ENCODE measurements at regions not wholly inside any gene's neighbourhood (a gene's known extent, or its start where the extent isn't known, plus 50 kb on each side); places are given as distances from the start of the nearest gene placed in this dataset.
"Not testable (repeated sequence)": the region's sequence is repeated elsewhere in the genome, so short reads cannot be mapped to it uniquely, and the experiment has no call there.

- Histone ChIP-seq H3K18ac (ENCODE audit: low read length) (no peak overlapping the region), H2AFZ (ENCODE audit: insufficient read depth, low read length, poor library complexity) (no peak overlapping the region), H3K79me1 (ENCODE audit: low read length) (no peaks in the 10 kb centered on the region), H4K91ac (ENCODE audit: low read depth, low read length) (no peak overlapping the region), H2BK120ac (ENCODE audit: insufficient read depth, low read length, poor library complexity) (no peak overlapping the region), H4K12ac (ENCODE audit: low read depth, low read length) (no peak overlapping the region), H3K23ac (ENCODE audit: low read length) (no peak overlapping the region), H3K27ac (ENCODE audit: low read depth, low read length) (no peak overlapping the region), H3K4me3 (ENCODE audit: low read depth, low read length) (no peak overlapping the region), H3K4ac (ENCODE audit: low read depth, low read length) (no peak overlapping the region), H2BK5ac (ENCODE audit: low read depth, low read length, poor library complexity) (no peak overlapping the region), H3K9ac (ENCODE audit: low read length) (no peak overlapping the region), H3K79me2 (ENCODE audit: control insufficient read depth, insufficient read depth, low read length, poor library complexity) (no peaks in the 10 kb centered on the region), H4K8ac (ENCODE audit: low read depth, low read length) (no peak overlapping the region), H3K9me3 (ENCODE audit: insufficient read depth, low read depth, low read length) (no peaks in the 10 kb centered on the region), H3K36me3 (ENCODE audit: control insufficient read depth in 1 of 2, insufficient read depth in 2 of 2, low read length in 2 of 2) (no peaks in the 10 kb centered on the region), H2AK5ac (ENCODE audit: low read length) (no peak overlapping the region), H2BK12ac (ENCODE audit: low read length) (no peak overlapping the region), H3K4me2 (ENCODE audit: low read length) (no peak overlapping the region), H3K14ac (ENCODE audit: low read length) (no peak overlapping the region), H3K4me1 (ENCODE audit: control insufficient read depth in 1 of 2, insufficient read depth in 2 of 2, low read length in 2 of 2) (no peaks in the 10 kb centered on the region), H3K27me3 (ENCODE audit: insufficient read depth, low read length) (no peaks in the 10 kb centered on the region)
- WGBS (ENCODE audit: extremely low coverage, insufficient coverage, insufficient read length), result no CpG with 5 or more reads among the region's 9 CpGs
- no peak for DNase-seq
These were observed 214.2 kb downstream of the FGF9 start for GRCh38 chr13:21884965-21885567.

GRCh38 chr13:21885714-21886224, 214.9 kb downstream of the FGF9 start:
- Histone ChIP-seq H3K79me1 (ENCODE audit: low read length) (no peaks in the 10 kb centered on the region), H2BK120ac (ENCODE audit: insufficient read depth, low read length, poor library complexity) (no peak overlapping the region), H2AFZ (ENCODE audit: insufficient read depth, low read length, poor library complexity) (no peak overlapping the region), H4K91ac (ENCODE audit: low read depth, low read length) (no peak overlapping the region), H3K36me3 (ENCODE audit: control insufficient read depth in 1 of 2, insufficient read depth in 2 of 2, low read length in 2 of 2) (no peaks in the 10 kb centered on the region), H3K9ac (ENCODE audit: low read length) (no peak overlapping the region), H4K12ac (ENCODE audit: low read depth, low read length) (no peak overlapping the region), H2BK12ac (ENCODE audit: low read length) (no peak overlapping the region), H3K4me1 (ENCODE audit: control insufficient read depth in 1 of 2, insufficient read depth in 2 of 2, low read length in 2 of 2) (no peaks in the 10 kb centered on the region), H2AK5ac (ENCODE audit: low read length) (no peak overlapping the region), H3K18ac (ENCODE audit: low read length) (no peak overlapping the region), H3K14ac (ENCODE audit: low read length) (no peak overlapping the region), H4K8ac (ENCODE audit: low read depth, low read length) (no peak overlapping the region), H3K4me2 (ENCODE audit: low read length) (no peak overlapping the region), H3K23ac (ENCODE audit: low read length) (no peak overlapping the region), H3K9me3 (ENCODE audit: insufficient read depth, low read depth, low read length) (no peaks in the 10 kb centered on the region), H3K4me3 (ENCODE audit: low read depth, low read length) (no peak overlapping the region), H3K27me3 (ENCODE audit: insufficient read depth, low read length) (no peaks in the 10 kb centered on the region), H3K79me2 (ENCODE audit: control insufficient read depth, insufficient read depth, low read length, poor library complexity) (no peaks in the 10 kb centered on the region), H3K4ac (ENCODE audit: low read depth, low read length) (no peak overlapping the region), H3K27ac (ENCODE audit: low read depth, low read length) (no peak overlapping the region), H2BK5ac (ENCODE audit: low read depth, low read length, poor library complexity) (no peak overlapping the region)
- no peak for DNase-seq
- WGBS (ENCODE audit: extremely low coverage, insufficient coverage, insufficient read length), result no CpG with 5 or more reads among the region's 12 CpGs

- no peaks in the 10 kb centered on the region for H3K4me1 ChIP-seq (ENCODE audit: control insufficient read depth in 1 of 2, insufficient read depth in 2 of 2, low read length in 2 of 2)
- no peak overlapping the region for H4K91ac ChIP-seq (ENCODE audit: low read depth, low read length)
- no peaks in the 10 kb centered on the region for H3K36me3 ChIP-seq (ENCODE audit: control insufficient read depth in 1 of 2, insufficient read depth in 2 of 2, low read length in 2 of 2)
- H3K14ac ChIP-seq (ENCODE audit: low read length), result no peak overlapping the region
- no peak overlapping the region for H2BK120ac ChIP-seq (ENCODE audit: insufficient read depth, low read length, poor library complexity)
- H3K23ac ChIP-seq (ENCODE audit: low read length), result no peak overlapping the region
- H3K79me1 ChIP-seq (ENCODE audit: low read length), result no peaks in the 10 kb centered on the region
- no peak overlapping the region for H2BK5ac ChIP-seq (ENCODE audit: low read depth, low read length, poor library complexity)
- H2AK5ac ChIP-seq (ENCODE audit: low read length), result no peak overlapping the region
- H3K27me3 ChIP-seq (ENCODE audit: insufficient read depth, low read length), result no peaks in the 10 kb centered on the region
- no peak overlapping the region for H4K8ac ChIP-seq (ENCODE audit: low read depth, low read length)
- no peaks in the 10 kb centered on the region for H3K9me3 ChIP-seq (ENCODE audit: insufficient read depth, low read depth, low read length)
- no peak overlapping the region for H3K4me3 ChIP-seq (ENCODE audit: low read depth, low read length)
- no peak overlapping the region for H2BK12ac ChIP-seq (ENCODE audit: low read length)
- H3K9ac ChIP-seq (ENCODE audit: low read length), result no peak overlapping the region
- no peak overlapping the region for H2AFZ ChIP-seq (ENCODE audit: insufficient read depth, low read length, poor library complexity)
- no peak overlapping the region for H4K12ac ChIP-seq (ENCODE audit: low read depth, low read length)
- no peak overlapping the region for H3K18ac ChIP-seq (ENCODE audit: low read length)
- H3K4ac ChIP-seq (ENCODE audit: low read depth, low read length), result no peak overlapping the region
- H3K27ac ChIP-seq (ENCODE audit: low read depth, low read length), result no peak overlapping the region
- no peak for DNase-seq
- H3K4me2 ChIP-seq (ENCODE audit: low read length), result no peak overlapping the region
- no peaks in the 10 kb centered on the region for H3K79me2 ChIP-seq (ENCODE audit: control insufficient read depth, insufficient read depth, low read length, poor library complexity)
- no CpG with 5 or more reads among the region's 5 CpGs for WGBS (ENCODE audit: extremely low coverage, insufficient coverage, insufficient read length)
These were observed 218.8 kb downstream of the FGF9 start for GRCh38 chr13:21889651-21890050.

GRCh38 chr13:21890220-21890619, 219.3 kb downstream of the FGF9 start:
- H3K79me2 ChIP-seq (ENCODE audit: control insufficient read depth, insufficient read depth, low read length, poor library complexity); DNase-seq; H2BK12ac ChIP-seq (ENCODE audit: low read length); H3K27me3 ChIP-seq (ENCODE audit: insufficient read depth, low read length); H3K4ac ChIP-seq (ENCODE audit: low read depth, low read length); H4K91ac ChIP-seq (ENCODE audit: low read depth, low read length); H3K9me3 ChIP-seq (ENCODE audit: insufficient read depth, low read depth, low read length); H3K36me3 ChIP-seq (ENCODE audit: control insufficient read depth in 1 of 2, insufficient read depth in 2 of 2, low read length in 2 of 2); H4K12ac ChIP-seq (ENCODE audit: low read depth, low read length); H3K18ac ChIP-seq (ENCODE audit: low read length); H3K27ac ChIP-seq (ENCODE audit: low read depth, low read length); H3K79me1 ChIP-seq (ENCODE audit: low read length); H2BK120ac ChIP-seq (ENCODE audit: insufficient read depth, low read length, poor library complexity); H3K4me1 ChIP-seq (ENCODE audit: control insufficient read depth in 1 of 2, insufficient read depth in 2 of 2, low read length in 2 of 2); H4K8ac ChIP-seq (ENCODE audit: low read depth, low read length); H2AFZ ChIP-seq (ENCODE audit: insufficient read depth, low read length, poor library complexity); H2BK5ac ChIP-seq (ENCODE audit: low read depth, low read length, poor library complexity); H3K14ac ChIP-seq (ENCODE audit: low read length); H3K9ac ChIP-seq (ENCODE audit: low read length); H3K4me3 ChIP-seq (ENCODE audit: low read depth, low read length); H3K4me2 ChIP-seq (ENCODE audit: low read length); H3K23ac ChIP-seq (ENCODE audit: low read length); H2AK5ac ChIP-seq (ENCODE audit: low read length): not testable (repeated sequence)
